Muscle layer of duodenum (tissue), 2 donors: ENCODE measurements at regions not wholly inside any gene's neighbourhood (a gene's known extent, or its start where the extent isn't known, plus 50 kb on each side); places are given as distances from the start of the nearest gene placed in this dataset.

Experiments used
- H3K27ac ChIP-seq: one replicate; pipeline ENCODE4 v1.7.0; 2013; ENCODE audit warnings: mild to moderate bottlenecking, low read length
- H3K27me3 ChIP-seq: one replicate; pipeline ENCODE4 v1.7.0; 2013; ENCODE audit warnings: low read depth, mild to moderate bottlenecking, control low read depth, low read length
- H3K36me3 ChIP-seq, 2 donors: one replicate each; pipeline ENCODE4 v1.7.0; 2013; ENCODE audit warnings: low read length in 2 of 2, control low read depth in 1 of 2, mild to moderate bottlenecking in 1 of 2; ENCODE audit not compliant: insufficient read depth in 2 of 2, control insufficient read depth in 1 of 2
- H3K4me1 ChIP-seq, 2 donors: one replicate each; pipeline ENCODE4 v1.7.0; 2013; ENCODE audit warnings: low read length in 2 of 2, mild to moderate bottlenecking in 2 of 2, control low read depth in 1 of 2, moderate library complexity in 1 of 2; ENCODE audit not compliant: insufficient read depth in 2 of 2, control insufficient read depth in 1 of 2
- H3K4me3 ChIP-seq, 2 donors: one replicate each; pipeline ENCODE4 v1.7.0; 2013; ENCODE audit warnings: low read length in 2 of 2, low read depth in 1 of 2, mild to moderate bottlenecking in 1 of 2
- H3K9me3 ChIP-seq, 2 donors: one replicate each; pipeline ENCODE4 v1.7.0; 2013; ENCODE audit warnings: low read length in 2 of 2, control low read depth in 1 of 2, mild to moderate bottlenecking in 1 of 2; ENCODE audit not compliant: control insufficient read depth in 1 of 2
- donor health status: healthy.

GRCh38 chr4:179200681-179201080 lies 1758.4 kb upstream of the AGA start:
- Histone ChIP-seq H3K4me1 (no peaks in the 10 kb centered on the region), H3K36me3 (no peaks in the 10 kb centered on the region), H3K9me3 (no peaks in the 10 kb centered on the region)

GRCh38 chr4:179225594-179225993 lies 1783.4 kb upstream of the AGA start:
- no peaks in the 10 kb centered on the region for H3K36me3 ChIP-seq

More at GRCh38 chr4:179200681-179201080, 1758.4 kb upstream of the AGA start:
- Histone ChIP-seq H3K4me3 (no peak overlapping the region), H3K27ac (no peak overlapping the region), H3K27me3 (no peaks in the 10 kb centered on the region)

DNA sequence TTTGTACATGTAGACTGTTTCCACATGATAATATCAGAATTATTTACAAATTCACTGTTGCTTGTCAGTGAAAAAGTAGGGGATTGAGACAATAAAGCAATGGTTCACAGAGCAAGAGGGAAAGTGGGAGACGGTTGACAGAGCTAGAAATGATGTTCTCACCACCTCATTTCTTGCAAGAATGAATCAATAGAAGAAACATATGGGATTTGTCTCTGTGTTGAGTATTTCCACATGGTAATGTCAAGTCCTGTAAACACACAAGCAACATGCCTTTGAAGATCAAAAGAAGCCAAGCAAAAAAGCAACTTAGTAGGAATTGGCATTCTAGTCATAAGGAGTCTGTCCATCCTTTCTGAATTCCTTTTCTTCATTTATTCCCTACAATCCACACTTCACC lies 1806.6 kb upstream of the AGA start:
- H3K27ac ChIP-seq = no peak overlapping the region
- H3K36me3 ChIP-seq = no peaks in the 10 kb centered on the region
- no peaks in the 10 kb centered on the region for H3K27me3 ChIP-seq
- no peaks in the 10 kb centered on the region for H3K9me3 ChIP-seq
- no peaks in the 10 kb centered on the region for H3K4me1 ChIP-seq
- no peak overlapping the region for H3K4me3 ChIP-seq

More at GRCh38 chr4:179225594-179225993, 1783.4 kb upstream of the AGA start:
- Histone ChIP-seq H3K9me3 (no peaks in the 10 kb centered on the region), H3K27me3 (no peaks in the 10 kb centered on the region), H3K27ac (no peak overlapping the region), H3K4me1 (no peaks in the 10 kb centered on the region), H3K4me3 (no peak overlapping the region)

GRCh38 chr4:179268791-179269190 lies 1826.6 kb upstream of the AGA start:
- Histone ChIP-seq H3K27me3 (no peaks in the 10 kb centered on the region), H3K27ac (no peak overlapping the region), H3K4me1 (no peaks in the 10 kb centered on the region), H3K4me3 (no peak overlapping the region), H3K9me3 (no peaks in the 10 kb centered on the region), H3K36me3 (no peaks in the 10 kb centered on the region)

- Histone ChIP-seq H3K4me3 (no peak overlapping the region), H3K9me3 (no peaks in the 10 kb centered on the region), H3K36me3 (no peaks in the 10 kb centered on the region), H3K4me1 (no peaks in the 10 kb centered on the region), H3K27ac (no peak overlapping the region), H3K27me3 (no peaks in the 10 kb centered on the region)
These were observed 1830.0 kb upstream of the AGA start for GRCh38 chr4:179272282-179272681.

DNA sequence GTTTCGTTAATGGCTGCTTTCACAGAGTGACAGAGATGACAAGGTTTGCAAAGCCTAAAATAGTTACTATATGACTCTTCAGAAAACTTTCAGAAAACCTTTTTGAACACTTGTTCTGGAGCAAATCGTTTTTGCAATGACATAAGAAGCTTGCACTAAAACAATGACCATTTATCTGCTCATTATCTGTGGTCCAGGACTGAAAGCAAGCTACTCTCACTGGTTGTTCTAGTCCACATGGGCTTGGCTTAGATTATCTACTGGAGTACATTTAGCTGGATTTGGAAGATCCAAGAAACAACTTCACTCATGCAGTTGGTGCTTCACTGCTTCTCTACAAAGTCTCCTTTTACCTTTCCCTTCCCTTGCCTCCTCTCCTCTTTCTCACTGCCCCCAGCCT lies 1836.4 kb upstream of the AGA start:
- Histone ChIP-seq H3K27me3 (no peaks in the 10 kb centered on the region), H3K4me3 (no peak overlapping the region), H3K4me1 (no peaks in the 10 kb centered on the region), H3K36me3 (no peaks in the 10 kb centered on the region), H3K9me3 (no peaks in the 10 kb centered on the region), H3K27ac (no peak overlapping the region)

DNA sequence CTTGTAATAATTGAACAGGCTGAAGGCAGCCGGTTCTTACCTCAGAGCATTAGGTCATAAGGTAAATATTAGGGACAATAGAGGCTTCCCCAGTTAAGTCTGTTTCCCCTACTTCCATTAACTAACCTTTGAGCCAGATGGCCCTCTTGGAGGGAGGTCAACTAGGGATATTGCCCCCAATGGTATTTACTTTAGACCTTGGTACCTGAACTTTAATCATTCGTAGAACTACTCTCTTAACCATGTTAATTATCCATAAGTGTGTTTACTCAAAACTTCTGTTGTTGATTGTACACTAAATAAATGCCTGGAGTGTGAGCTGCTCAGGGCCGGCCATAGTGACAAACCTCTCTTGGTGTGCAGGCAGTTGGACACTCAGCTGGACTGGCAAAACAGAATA lies 1843.5 kb upstream of the AGA start:
- no peak overlapping the region for H3K27ac ChIP-seq
- no peak overlapping the region for H3K4me3 ChIP-seq
- H3K27me3 ChIP-seq = no peaks in the 10 kb centered on the region
- no peaks in the 10 kb centered on the region for H3K36me3 ChIP-seq
- H3K4me1 ChIP-seq = no peaks in the 10 kb centered on the region
- H3K9me3 ChIP-seq = no peaks in the 10 kb centered on the region

- no peak overlapping the region for H3K4me3 ChIP-seq
- no peaks in the 10 kb centered on the region for H3K9me3 ChIP-seq
- H3K4me1 ChIP-seq = no peaks in the 10 kb centered on the region
- no peaks in the 10 kb centered on the region for H3K36me3 ChIP-seq
- no peak overlapping the region for H3K27ac ChIP-seq
- H3K27me3 ChIP-seq = no peaks in the 10 kb centered on the region
These were observed 1849.4 kb upstream of the AGA start for GRCh38 chr4:179291657-179292056.

GRCh38 chr4:179292468-179292867 lies 1850.2 kb upstream of the AGA start:
- no peaks in the 10 kb centered on the region for H3K36me3 ChIP-seq
- no peak overlapping the region for H3K4me3 ChIP-seq
- no peaks in the 10 kb centered on the region for H3K9me3 ChIP-seq

GRCh38 chr4:179307297-179308136 lies 1865.3 kb upstream of the AGA start:
- Histone ChIP-seq H3K4me3 (no peak overlapping the region), H3K36me3 (no peaks in the 10 kb centered on the region), H3K4me1 (no peaks in the 10 kb centered on the region), H3K9me3 (peaks cover 0 to 8% of the 10 kb centered on the region in 2 donors), H3K27ac (no peak overlapping the region), H3K27me3 (no peaks in the 10 kb centered on the region)

More at GRCh38 chr4:179292468-179292867, 1850.2 kb upstream of the AGA start:
- no peaks in the 10 kb centered on the region for H3K4me1 ChIP-seq
- H3K27me3 ChIP-seq = no peaks in the 10 kb centered on the region
- no peak overlapping the region for H3K27ac ChIP-seq

- H3K4me1 ChIP-seq = no peaks in the 10 kb centered on the region
- H3K27ac ChIP-seq = no peak overlapping the region
- H3K9me3 ChIP-seq = peaks cover 0 to 2% of the 10 kb centered on the region in 2 donors
- H3K27me3 ChIP-seq = no peaks in the 10 kb centered on the region
- no peak overlapping the region for H3K4me3 ChIP-seq
- no peaks in the 10 kb centered on the region for H3K36me3 ChIP-seq
These were observed 1871.6 kb upstream of the AGA start for GRCh38 chr4:179313823-179314222.

GRCh38 chr4:179325181-179325580 lies 1882.9 kb upstream of the AGA start:
- H3K4me1 ChIP-seq = no peaks in the 10 kb centered on the region

More at GRCh38 chr4:179325181-179325580, 1882.9 kb upstream of the AGA start:
- Histone ChIP-seq H3K27ac (no peak overlapping the region), H3K4me3 (no peak overlapping the region), H3K9me3 (no peaks in the 10 kb centered on the region), H3K36me3 (no peaks in the 10 kb centered on the region), H3K27me3 (no peaks in the 10 kb centered on the region)
